Ovary (tissue), 3 donors: ENCODE measurements at regions not wholly inside any gene's neighbourhood (a gene's known extent, or its start where the extent isn't known, plus 50 kb on each side); places are given as distances from the start of the nearest gene placed in this dataset.

Source experiments
- EP300 ChIP-seq: sonication (generic); formaldehyde crosslinking; IDR thresholded peaks from one replicate; pipeline ENCODE4 v1.6.1; 2017; ENCODE audit warnings: antibody characterized with exemption
- POLR2A ChIP-seq: fragments of 450-650 bp; IDR thresholded peaks from one replicate; pipeline ENCODE4 v1.6.1; 2017; ENCODE audit warnings: antibody characterized with exemption, mild to moderate bottlenecking, moderate library complexity
- TF ChIP-seq, protein P1 (sequence below), 3 donors: fragments of 450-650 bp in 2 of 3; fragments of 200-600 bp in 1 of 3; IDR thresholded peaks; one replicate each; pipeline versions ENCODE4 v1.5.1 to v1.8.0; 2016 to 2022; ENCODE audit warnings: antibody characterized with exemption in 3 of 3, mild to moderate bottlenecking in 1 of 3
- donor health status: DM: no; HTN: no; CAD: no.

DNA sequence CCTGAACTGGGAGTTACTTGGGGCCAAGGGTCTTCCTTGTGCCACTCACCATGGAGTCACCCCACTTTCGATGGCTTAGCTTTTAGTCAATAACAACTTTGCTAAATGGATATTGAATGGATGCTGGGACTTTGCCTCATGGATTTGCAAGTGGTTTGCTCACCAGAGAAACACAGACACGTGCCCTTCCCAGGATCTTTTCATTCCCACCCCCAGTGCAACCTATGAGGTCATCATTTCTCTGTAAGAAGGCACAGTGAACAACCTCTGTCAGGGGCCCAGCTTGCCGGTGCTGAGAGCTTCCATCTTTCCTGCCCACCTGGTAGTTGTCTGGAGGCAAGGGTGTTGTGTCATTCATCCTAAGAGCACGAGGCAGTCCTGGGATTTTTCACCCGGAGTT, 256.8 kb upstream of the PMEPA1 start:
- TF ChIP-seq POLR2A (no peak), EP300 (no peak)
- TF ChIP-seq, protein P1, sequence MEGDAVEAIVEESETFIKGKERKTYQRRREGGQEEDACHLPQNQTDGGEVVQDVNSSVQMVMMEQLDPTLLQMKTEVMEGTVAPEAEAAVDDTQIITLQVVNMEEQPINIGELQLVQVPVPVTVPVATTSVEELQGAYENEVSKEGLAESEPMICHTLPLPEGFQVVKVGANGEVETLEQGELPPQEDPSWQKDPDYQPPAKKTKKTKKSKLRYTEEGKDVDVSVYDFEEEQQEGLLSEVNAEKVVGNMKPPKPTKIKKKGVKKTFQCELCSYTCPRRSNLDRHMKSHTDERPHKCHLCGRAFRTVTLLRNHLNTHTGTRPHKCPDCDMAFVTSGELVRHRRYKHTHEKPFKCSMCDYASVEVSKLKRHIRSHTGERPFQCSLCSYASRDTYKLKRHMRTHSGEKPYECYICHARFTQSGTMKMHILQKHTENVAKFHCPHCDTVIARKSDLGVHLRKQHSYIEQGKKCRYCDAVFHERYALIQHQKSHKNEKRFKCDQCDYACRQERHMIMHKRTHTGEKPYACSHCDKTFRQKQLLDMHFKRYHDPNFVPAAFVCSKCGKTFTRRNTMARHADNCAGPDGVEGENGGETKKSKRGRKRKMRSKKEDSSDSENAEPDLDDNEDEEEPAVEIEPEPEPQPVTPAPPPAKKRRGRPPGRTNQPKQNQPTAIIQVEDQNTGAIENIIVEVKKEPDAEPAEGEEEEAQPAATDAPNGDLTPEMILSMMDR (IDR thresholded peaks at IDR 0.05), result no peak
